Smooth muscle cell (in vitro differentiated cells): ENCODE measurements at regions not wholly inside any gene's neighbourhood (a gene's known extent, or its start where the extent isn't known, plus 50 kb on each side); places are given as distances from the start of the nearest gene placed in this dataset.

Experiments
- DNase-seq: peaks from one replicate; lab custom pipeline; 2025; ENCODE audit not compliant: unreplicated experiment; lab: John Stamatoyannopoulos, UW
- H2AFZ ChIP-seq: fragments of 200-600 bp; sonication (generic); 2 replicates; pipeline ENCODE4 v1.6.0; 2016; ENCODE audit warnings: antibody characterized with exemption, low read depth, mild to moderate bottlenecking
- H3F3A ChIP-seq: fragments of 200-600 bp; sonication (generic); 2 replicates; pipeline ENCODE4 v1.6.0; 2017; ENCODE audit warnings: antibody characterized with exemption, low read depth
- H3K27ac ChIP-seq: fragments of 200-600 bp; sonication (generic); 2 replicates; pipeline ENCODE4 v1.5.1; 2016; ENCODE audit warnings: low read depth, mild to moderate bottlenecking
- H3K27me3 ChIP-seq: fragments of 200-600 bp; sonication (generic); 2 replicates; pipeline ENCODE4 v1.6.1; 2016; ENCODE audit warnings: low read depth, mild to moderate bottlenecking
- H3K36me3 ChIP-seq: fragments of 200-600 bp; sonication (generic); 2 replicates; pipeline ENCODE4 v1.5.1; 2016; ENCODE audit warnings: low read depth
- H3K4me1 ChIP-seq: fragments of 200-600 bp; sonication (generic); 2 replicates; pipeline ENCODE4 v1.5.1; 2016; ENCODE audit warnings: low read depth
- H3K4me2 ChIP-seq: fragments of 200-600 bp; sonication (generic); 2 replicates; pipeline ENCODE4 v1.6.0; 2016; ENCODE audit warnings: mild to moderate bottlenecking
- H3K4me3 ChIP-seq: fragments of 200-600 bp; sonication (generic); 2 replicates; pipeline ENCODE4 v1.5.1; 2016; ENCODE audit warnings: mild to moderate bottlenecking
- H3K79me2 ChIP-seq: fragments of 200-600 bp; sonication (generic); 2 replicates; pipeline ENCODE4 v1.6.0; 2016; ENCODE audit warnings: low read depth, mild to moderate bottlenecking
- H3K9ac ChIP-seq: fragments of 200-600 bp; sonication (generic); 2 replicates; pipeline ENCODE4 v1.6.0; 2016; ENCODE audit warnings: low read depth
- H3K9me3 ChIP-seq: fragments of 200-600 bp; sonication (generic); replicated peaks from 2 replicates; pipeline ENCODE4 v1.5.1; 2016; ENCODE audit warnings: low read depth
- H4K20me1 ChIP-seq: fragments of 200-600 bp; sonication (generic); 2 replicates; pipeline ENCODE4 v1.6.0; 2016; ENCODE audit warnings: low read depth
- WGBS: methylation state at CpG from one replicate; pipeline ENCODE4 v1.1.7; 2016; ENCODE audit warnings: low lambda C conversion rate; 5-methylcytosine and 5-hydroxymethylcytosine counted together
- TF ChIP-seq, protein P1 (sequence below): fragments of 200-600 bp; sonication (generic); IDR thresholded peaks from 2 replicates; pipeline ENCODE4 v1.5.1; 2017; ENCODE audit warnings: borderline replicate concordance, mild to moderate bottlenecking, antibody characterized with exemption; ENCODE audit not compliant: insufficient read depth, poor library complexity, severe bottlenecking

DNA sequence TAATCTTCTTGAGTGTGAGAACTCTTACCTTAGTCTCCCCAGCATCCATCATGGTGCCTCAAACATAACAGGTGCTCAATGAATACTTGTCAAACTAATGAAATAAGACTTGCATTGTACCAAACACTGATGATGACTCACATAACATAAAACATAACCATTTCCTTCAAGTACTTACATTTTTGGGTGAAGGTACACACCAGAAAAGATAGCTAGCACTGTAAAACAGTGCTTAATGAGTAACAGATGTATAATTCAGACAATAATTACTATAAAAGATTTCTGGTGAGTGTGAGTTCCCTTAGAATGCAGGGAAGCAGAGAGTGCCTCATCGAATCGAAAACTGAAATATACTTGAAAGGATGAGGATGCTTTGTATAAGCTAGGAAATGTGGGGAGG lies 70.1 kb upstream of the HCCS start:
- H2AFZ ChIP-seq: no peak overlapping the region
- no peaks in the 10 kb centered on the region for H4K20me1 ChIP-seq
- H3F3A ChIP-seq: no peaks in the 10 kb centered on the region
- TF ChIP-seq, protein P1, sequence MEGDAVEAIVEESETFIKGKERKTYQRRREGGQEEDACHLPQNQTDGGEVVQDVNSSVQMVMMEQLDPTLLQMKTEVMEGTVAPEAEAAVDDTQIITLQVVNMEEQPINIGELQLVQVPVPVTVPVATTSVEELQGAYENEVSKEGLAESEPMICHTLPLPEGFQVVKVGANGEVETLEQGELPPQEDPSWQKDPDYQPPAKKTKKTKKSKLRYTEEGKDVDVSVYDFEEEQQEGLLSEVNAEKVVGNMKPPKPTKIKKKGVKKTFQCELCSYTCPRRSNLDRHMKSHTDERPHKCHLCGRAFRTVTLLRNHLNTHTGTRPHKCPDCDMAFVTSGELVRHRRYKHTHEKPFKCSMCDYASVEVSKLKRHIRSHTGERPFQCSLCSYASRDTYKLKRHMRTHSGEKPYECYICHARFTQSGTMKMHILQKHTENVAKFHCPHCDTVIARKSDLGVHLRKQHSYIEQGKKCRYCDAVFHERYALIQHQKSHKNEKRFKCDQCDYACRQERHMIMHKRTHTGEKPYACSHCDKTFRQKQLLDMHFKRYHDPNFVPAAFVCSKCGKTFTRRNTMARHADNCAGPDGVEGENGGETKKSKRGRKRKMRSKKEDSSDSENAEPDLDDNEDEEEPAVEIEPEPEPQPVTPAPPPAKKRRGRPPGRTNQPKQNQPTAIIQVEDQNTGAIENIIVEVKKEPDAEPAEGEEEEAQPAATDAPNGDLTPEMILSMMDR: no peak
- peaks cover 5% of the 10 kb centered on the region for H3K9me3 ChIP-seq
- no peaks in the 10 kb centered on the region for H3K4me1 ChIP-seq
- no peaks in the 10 kb centered on the region for H3K36me3 ChIP-seq
- no peak overlapping the region for H3K4me2 ChIP-seq
- no peak overlapping the region for H3K27ac ChIP-seq
- no peaks in the 10 kb centered on the region for H3K79me2 ChIP-seq
- H3K9ac ChIP-seq: no peak overlapping the region
- H3K27me3 ChIP-seq: no peaks in the 10 kb centered on the region
- no peak for DNase-seq
- 83% methylated on average over 2 of the region's 2 CpGs for WGBS
- H3K4me3 ChIP-seq: no peak overlapping the region

DNA sequence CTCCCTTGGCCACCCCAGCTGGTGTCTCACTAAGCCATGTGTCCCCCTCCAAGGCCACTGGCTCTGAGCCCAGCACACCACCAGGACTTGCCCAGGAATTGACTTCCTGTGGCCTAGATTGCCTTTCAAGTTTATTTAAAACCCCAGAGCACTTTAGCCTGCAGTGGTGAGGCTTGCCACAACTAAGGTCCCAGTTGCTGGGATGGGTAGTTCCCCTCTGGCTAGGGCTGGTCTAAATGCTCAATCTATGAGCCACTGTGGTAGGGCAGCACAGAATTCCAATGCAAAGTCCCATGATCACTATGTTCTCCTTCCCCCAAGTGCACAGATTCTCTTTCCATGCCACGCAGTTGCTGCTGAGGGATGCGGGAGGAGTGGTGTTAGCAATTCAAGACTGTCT lies 61.1 kb upstream of the HCCS start:
- Histone ChIP-seq H3K4me3 (no peak overlapping the region), H4K20me1 (no peaks in the 10 kb centered on the region), H3K27ac (no peak overlapping the region), H3K36me3 (no peaks in the 10 kb centered on the region), H3F3A (no peaks in the 10 kb centered on the region), H3K4me1 (no peaks in the 10 kb centered on the region), H3K9ac (no peak overlapping the region), H3K27me3 (no peaks in the 10 kb centered on the region), H2AFZ (no peak overlapping the region), H3K9me3 (no peaks in the 10 kb centered on the region), H3K4me2 (no peak overlapping the region), H3K79me2 (no peaks in the 10 kb centered on the region)
- no peak for DNase-seq
- TF ChIP-seq, protein P1: no peak
- WGBS: 87% methylated on average over 2 of the region's 2 CpGs

DNA sequence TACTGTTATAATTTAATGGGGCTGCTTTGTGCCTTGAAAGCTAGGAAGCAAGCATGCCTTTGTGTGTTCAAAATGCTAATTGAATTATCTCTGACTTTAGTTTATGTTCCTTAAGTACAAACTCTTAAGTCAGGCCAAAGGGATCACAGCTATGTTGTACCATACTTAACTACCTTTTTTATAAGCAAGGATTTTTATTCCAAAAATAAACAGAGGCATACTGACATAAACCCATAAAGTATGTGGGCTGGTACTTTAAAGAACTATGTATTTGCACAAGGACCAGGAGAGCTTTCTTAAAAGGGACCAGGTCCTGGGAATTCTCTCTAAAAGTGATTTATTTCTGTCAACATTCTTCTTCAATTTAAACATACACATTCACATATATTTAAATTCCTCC lies 57.8 kb upstream of the HCCS start:
- TF ChIP-seq, protein P1: no peak
- H3K36me3 ChIP-seq: no peaks in the 10 kb centered on the region
- no peak for DNase-seq
- no peaks in the 10 kb centered on the region for H4K20me1 ChIP-seq
- no peaks in the 10 kb centered on the region for H3F3A ChIP-seq
- H3K4me1 ChIP-seq: no peaks in the 10 kb centered on the region
- H3K9me3 ChIP-seq: no peaks in the 10 kb centered on the region
- no peak overlapping the region for H3K4me3 ChIP-seq
- no peaks in the 10 kb centered on the region for H3K27me3 ChIP-seq
- H3K27ac ChIP-seq: no peak overlapping the region
- no peaks in the 10 kb centered on the region for H3K79me2 ChIP-seq
- no peak overlapping the region for H3K9ac ChIP-seq
- no peak overlapping the region for H2AFZ ChIP-seq
- no peak overlapping the region for H3K4me2 ChIP-seq

DNA sequence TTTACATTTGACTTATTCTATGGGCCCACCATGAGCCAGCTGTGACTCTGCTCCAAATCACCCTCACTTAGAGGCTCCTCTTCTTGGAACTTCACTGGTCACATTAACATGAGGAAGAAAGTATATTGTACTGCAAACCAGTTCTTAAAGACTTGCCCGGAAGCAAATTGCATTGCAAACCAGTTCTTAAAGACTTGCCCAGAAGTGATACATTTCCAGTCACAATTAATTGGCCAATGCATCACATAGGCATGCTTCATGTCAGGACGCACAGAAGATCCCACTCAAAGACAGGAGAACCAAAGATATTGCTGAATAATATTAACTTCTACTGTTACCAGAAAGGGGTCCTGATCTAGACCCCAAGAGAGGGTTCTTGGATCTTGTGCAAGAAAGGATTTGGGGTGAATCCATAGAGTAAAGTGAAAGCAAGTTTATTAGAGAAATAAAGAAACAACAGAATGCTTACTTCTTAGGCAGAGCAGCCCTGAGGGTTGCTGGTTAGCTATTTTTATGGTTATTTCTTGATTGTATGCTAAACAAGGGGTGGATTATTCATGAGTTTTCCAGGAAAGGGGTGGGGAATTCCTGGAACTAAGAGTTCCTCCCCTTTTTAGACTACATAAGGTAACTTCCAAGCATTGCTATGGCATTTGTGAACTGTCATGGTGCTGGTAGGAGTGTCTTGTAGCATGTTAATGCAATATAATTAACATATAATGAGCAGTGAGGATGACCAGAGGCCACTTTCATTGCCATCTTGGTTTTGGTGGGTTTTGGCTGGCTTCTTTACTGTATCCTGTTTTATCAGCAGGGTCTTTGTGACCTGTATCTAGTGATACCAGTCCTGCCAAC lies 54.6 kb upstream of the HCCS start:
- H3K27ac ChIP-seq: no peak overlapping the region
- no peaks in the 10 kb centered on the region for H3K4me1 ChIP-seq
- no peaks in the 10 kb centered on the region for H3K9me3 ChIP-seq
- H3K4me3 ChIP-seq: no peak overlapping the region
- no peak overlapping the region for H3K4me2 ChIP-seq
- DNase-seq: no peak
- H4K20me1 ChIP-seq: no peaks in the 10 kb centered on the region
- H3K36me3 ChIP-seq: no peaks in the 10 kb centered on the region
- H2AFZ ChIP-seq: no peak overlapping the region
- H3K9ac ChIP-seq: no peak overlapping the region
- TF ChIP-seq, protein P1: no peak
- H3K27me3 ChIP-seq: no peaks in the 10 kb centered on the region
- no peaks in the 10 kb centered on the region for H3F3A ChIP-seq
- no peaks in the 10 kb centered on the region for H3K79me2 ChIP-seq
- 85% methylated on average over 2 of the region's 2 CpGs for WGBS
